GM19452 (cell line): ENCODE measurements at regions not wholly inside any gene's neighbourhood (a gene's known extent, or its start where the extent isn't known, plus 50 kb on each side); places are given as distances from the start of the nearest gene placed in this dataset.
"Not testable (repeated sequence)": the region's sequence is repeated elsewhere in the genome, so short reads cannot be mapped to it uniquely, and the experiment has no call there.

Experiments
- ATAC-seq: cut with Tn5 transposase; IDR thresholded peaks from one replicate; pipeline ENCODE4 v1.9.1; 2021; ENCODE audit not compliant: unreplicated experiment

DNA sequence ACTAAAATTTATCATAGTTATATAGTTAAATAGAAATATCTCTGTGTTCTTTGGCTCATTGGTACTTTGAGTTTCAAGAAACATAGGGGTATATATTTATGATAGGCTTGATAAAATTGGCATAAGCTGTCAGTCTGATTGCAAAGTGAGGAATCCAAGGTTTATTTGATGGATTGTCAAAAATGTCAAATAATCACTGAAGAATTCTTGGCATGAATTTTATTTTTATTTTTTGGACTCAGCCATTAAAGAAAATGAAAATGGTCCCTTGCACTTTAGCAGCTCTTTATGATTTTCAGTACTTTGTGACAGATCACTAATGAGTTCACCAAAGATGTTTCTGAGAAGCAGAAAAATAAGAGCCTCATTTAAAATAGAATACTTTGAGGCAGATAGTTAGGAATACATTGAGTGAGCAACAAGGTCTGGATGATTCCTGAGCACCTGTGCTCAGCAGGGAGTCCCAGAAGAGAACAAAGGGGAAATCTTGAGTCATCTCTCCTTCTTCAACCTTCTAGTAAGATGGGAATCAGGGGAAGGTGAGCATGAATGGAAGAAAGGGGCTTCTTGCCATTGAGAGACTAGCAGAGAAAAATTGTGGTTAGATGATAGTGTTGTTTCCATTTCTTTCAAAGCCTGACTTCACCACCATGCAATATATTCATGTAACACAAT, 85.3 kb upstream of the VEPH1 start:
- ATAC-seq, result no peak

DNA sequence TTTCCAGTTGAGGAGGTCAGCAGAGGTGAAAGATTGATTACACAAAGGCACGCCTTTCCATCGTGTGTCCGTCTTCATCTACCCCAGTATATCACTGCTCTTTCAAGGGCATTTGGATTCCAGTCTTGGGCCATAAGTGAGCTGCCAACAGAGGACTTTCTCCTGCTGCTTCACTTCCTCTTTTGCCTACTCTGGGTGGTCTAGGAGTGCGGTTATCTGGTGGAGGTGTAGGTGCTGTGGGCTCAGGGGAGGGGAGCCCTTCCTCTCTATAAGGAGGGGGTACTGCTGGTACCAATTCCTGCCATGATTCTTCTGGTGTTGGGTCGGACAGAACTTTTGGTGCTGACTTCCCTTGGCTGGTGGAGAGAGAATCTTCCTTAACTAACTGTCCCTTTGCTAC, 83.1 kb upstream of the VEPH1 start:
- ATAC-seq, result no peak

DNA sequence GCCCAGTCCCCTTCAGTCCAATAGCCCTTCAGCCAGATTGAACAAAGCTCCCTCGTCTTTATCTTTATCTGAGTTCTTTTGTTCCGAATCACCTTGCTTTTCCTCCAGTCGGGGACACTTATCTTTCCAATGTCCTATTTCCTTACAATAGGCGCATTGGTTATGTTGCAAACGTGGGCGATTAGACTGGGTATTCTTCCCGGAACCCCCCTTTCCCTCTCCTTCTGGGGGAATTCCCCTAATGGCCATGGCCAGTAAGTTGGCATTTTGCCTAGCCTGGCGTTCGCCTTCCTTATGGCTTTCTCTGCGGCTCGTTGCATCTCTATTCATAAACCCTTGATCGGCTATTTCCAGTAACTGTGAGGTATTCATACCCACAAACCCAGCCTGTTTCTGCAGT, 82.2 kb upstream of the VEPH1 start:
- ATAC-seq, result no peak

DNA sequence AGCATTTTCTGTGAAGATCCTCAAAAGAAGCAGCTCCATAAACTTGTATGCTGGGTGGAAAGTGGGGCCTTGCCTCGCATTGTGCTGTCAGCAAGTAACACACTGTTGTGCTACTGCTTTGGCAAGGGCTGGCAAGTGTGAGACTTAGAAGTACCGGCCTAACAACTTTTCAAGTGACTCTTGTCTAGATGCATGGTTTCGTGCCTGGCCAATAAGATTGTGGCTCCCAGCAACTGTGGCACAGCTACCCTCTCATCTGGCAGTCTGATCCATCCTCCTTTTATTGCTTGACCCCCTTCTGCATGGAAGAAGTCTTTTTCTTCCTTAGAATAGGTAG, 79.4 kb upstream of the VEPH1 start:
- no peak for ATAC-seq

DNA sequence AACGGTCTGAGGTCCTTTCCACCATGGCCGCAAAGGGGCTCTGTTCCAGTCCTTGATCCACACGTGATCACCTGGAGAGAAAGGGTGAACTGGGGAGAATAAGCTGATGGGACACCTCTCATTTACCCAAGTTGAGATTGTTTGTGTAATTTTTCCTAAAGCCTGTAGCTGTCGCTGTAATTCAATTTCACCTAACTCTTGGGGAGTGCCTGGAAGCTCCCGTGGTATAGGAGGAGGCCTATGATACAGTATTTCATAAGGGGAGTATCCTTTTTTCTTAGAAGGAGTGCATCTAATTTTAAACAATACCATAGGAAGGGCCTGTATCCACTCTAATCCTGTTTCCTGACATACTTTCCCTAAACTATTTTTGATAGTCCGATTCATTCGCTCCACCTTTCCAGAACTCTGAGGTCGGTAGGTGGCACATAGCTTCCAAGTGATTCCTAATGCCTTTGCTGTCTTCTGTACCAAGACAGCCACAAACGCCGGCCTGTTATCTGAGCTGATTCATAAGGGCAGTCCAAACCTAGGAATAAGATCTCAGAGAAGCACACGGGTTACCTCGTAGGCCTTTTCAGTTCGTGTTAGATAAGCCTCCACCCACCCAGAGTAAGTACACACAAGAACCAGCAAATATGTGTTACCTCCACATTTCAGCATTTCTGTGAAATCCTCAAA, 78.9 kb upstream of the VEPH1 start:
- not testable (repeated sequence) for ATAC-seq

DNA sequence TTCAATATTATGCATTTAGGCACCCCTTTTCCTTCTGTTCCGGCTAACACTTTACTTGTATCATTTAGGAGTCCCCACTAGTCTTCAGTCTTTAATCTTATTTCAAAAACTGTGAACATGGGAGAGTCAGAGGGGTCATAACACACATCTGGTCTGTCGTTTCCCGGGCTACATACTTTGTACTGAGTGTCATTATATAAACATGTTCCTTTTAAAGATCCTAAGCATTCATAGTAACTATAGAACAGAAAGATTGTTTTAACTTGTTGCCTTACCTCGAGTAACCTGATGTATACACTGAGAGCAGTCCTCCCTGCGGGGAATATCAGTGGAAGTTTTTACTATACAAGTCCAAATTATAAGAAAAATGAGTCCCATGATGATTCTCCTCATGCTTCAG, 78.2 kb upstream of the VEPH1 start:
- no peak for ATAC-seq

DNA sequence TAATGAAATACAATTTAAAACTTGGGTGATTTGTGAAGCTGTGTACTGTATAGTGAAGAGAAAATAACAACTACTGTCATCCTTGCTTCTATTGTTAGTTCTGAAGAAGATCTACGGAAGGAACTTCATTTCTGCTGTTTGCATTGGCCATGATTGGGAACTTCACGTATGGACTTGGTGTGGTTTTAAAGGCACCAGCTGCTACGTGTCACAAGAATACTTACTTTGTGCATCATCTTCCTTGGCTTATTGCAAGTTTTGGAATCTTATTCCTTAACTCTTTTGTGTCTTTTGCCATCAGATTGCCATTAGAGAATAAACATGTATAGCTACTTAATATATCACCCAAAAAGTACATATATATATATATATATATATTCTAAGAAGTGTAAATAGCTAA, 75.0 kb upstream of the VEPH1 start:
- no peak for ATAC-seq

DNA sequence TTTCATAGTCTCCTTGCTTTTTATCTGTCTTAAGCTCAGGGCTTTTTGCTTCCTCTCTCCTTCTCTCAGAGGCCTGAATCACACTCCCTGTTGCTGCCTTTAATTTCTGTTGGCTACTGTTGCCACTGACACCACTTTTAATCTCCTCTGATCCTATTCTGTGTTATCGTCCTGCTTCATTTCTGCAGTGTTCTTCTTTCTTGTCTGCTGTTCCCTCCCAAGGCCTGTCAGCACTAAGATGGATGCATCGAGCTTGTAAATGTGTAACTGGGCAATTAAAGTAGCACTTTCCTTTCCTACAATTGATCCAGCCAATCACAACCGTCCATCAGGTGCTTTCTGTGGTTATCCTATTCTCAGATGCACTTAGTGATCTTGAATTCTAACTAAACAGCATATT, 71.3 kb upstream of the VEPH1 start:
- peak; percentile 57 for ATAC-seq

DNA sequence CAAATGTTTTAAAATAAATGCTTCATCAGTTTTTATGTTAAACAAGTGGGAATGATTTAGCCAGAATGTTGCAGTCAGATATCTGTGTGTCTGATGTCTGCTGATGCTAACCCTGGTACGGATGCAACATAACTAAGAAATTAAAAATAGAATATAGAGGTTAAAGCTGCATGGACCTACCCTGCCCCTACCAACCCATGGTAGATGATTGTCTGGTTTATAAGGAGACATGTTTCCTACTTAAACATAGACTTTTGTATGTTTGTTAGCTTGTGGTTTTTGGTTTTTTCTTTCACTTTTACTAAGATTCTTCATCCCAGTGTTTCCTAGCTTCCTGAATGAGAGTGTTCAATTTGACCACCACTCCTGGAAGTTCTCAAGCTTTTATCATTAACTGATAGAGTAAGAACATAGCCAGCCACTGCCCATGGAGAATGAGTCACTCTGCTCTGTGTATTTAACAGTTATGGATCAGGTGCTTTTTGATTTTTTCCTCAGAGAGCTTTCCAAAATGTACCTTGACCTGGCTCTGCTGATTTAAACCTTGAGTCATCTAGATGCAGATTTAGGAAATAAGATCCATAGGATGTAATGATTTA, 70.7 kb upstream of the VEPH1 start:
- no peak for ATAC-seq

DNA sequence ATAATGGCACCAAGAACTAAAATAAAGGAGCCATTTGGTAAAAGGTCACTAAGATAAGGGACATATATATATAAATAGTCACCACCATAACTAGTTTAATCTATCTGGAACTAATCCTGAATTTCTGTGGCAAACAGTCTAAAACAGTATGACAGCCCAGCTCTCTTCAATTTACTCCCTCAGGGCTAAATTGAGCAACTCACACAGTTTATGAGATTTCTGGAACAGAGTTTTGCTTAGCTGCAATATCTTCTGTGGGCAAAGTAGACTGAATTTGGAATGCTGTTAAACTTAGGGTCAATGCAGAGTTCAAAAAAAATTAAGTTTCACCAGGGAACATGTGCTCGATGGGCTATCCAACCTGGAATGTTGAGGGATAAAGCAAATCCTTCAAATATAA, 70.1 kb upstream of the VEPH1 start:
- no peak for ATAC-seq

DNA sequence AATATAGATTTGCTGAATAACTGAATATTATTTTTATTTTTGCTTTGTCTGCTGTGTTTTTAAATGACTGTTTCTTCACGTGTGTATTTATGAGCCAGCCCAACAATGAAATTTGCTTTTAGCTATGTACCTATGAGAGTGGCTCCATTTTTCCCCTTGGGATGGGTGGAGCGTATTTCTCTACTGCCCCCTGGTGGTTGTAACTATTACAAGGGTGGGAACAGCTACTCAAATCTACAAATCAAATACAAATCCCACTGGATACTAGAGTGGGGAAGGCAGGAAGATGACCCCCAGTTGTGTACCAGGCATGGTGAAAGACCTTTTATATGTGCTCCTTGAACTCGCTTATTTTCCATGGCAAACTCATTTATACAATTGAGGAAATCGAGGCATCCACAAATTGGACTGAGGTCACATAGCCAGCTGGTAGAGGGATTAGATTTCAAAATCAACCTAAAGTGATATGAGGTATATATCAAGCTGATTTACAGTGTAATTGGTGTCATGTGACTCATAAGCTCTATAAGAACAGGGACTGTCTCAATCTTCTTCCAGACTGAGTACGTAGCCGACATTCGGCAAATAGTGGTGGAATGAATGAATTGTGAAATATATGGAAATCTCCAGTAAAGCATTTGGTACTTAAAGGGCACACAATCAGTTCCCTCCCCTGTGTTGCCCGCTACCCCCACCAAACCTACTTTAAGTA, 69.5 kb upstream of the VEPH1 start:
- no peak for ATAC-seq

DNA sequence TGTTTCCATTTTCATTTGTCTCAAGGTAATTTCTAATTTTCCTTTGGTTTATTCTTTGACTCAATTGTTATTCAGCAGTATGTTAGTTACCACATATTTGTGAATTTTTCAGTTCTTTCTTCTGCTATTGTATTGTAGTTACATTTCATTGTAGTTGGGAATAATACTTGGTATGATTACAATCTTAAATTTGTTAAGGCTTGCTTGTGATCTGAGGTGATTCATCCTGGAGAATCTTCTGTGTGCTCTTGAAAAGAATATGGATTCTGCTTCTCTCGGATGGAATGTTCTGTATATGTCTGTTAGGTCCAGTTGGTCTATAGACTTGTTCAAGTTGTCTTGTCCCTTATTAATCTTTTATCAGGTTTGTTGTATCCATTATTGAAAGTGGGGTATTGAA, 63.4 kb upstream of the VEPH1 start:
- ATAC-seq, result no peak

DNA sequence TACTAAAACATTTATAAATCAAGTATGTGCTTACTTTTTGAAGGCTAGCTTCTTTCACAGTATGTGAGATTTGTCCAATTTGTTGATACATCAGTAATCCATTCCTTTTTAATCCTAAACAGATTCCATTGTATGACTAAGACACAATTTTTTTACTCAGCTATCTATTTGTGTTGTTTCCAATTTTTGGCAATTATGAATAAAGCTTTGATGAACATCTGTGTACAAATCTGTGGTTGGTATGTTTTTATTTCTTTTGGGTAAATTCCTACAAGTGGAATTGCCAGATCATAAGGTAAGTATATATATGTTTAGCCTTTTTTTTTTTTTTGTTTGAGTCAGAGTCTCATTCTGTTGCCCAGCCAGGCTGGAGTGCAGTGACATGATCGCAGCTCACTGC, 56.2 kb upstream of the VEPH1 start:
- no peak for ATAC-seq
